ENCODE measurements at regions not wholly inside any gene's neighbourhood (a gene's known extent, or its start where the extent isn't known, plus 50 kb on each side); places are given as distances from the start of the nearest gene placed in this dataset.

DNA sequence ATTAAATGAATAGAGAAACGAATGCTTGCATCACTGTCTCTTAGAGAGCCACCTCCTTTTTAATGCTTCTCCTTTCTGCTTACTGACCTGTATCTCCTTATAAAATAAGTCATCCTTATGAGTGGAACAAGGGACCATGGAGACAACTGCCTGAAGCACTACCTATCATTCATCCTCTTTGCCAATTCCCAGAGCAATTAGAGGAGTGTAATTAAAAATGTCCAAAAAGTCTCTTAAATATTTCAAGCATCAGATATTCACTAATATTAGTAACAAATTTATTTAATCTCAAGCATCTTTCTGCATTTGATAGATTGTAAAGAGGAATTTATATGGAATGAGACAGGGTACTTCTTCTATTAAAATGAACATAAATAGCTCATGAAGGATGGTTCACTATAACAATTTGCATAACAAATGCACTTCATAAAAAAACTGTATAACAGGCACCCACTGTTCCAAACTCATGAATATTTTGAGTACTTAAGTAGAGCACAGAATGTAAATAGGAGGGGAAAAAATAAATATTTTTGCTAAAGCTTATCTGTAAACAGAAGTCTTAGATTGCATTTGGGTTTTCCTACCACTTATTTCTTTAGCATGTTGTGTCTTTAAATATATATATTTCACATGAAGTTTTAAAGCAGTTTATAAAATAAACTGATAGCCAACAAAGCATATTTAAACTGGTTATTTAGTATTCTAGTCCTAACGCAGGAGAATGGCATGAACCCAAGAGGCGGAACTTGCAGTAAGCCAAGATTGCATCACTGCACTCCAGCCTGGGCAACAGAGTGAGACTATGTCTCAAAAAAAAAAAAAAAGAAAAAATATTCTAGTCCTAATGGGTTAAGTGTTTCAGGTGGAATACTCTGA lies 269.3 kb downstream of the TBL1XR1 start:
- Histone ChIP-seq H3K4me1 (ENCODE audit: low read depth) (no peaks in the 10 kb centered on the region), H3K36me3 (ENCODE audit: low read depth) (no peaks in the 10 kb centered on the region), H3K4me3 (no peak overlapping the region), H3K9me3 (no peaks in the 10 kb centered on the region)
- intact Hi-C loops (cut with DNase I, micrococcal nuclease), result no loop called here
- ATAC-seq (no peak), DNase-seq (no peak)
- no peak for TF ChIP-seq CTCF (IDR thresholded peaks at IDR 0.05)

GRCh38 chr3:176927280-176927679 lies 270.0 kb downstream of the TBL1XR1 start:
- no peak for TF ChIP-seq CTCF (IDR thresholded peaks at IDR 0.05)
- DNase-seq (no peak), ATAC-seq (no peak)
- no peaks in the 10 kb centered on the region for H3K9me3 ChIP-seq
- intact Hi-C loops (cut with DNase I, micrococcal nuclease), result no loop called here
- H3K4me3 ChIP-seq, result no peak overlapping the region
- H3K4me1 ChIP-seq (ENCODE audit: low read depth), result no peaks in the 10 kb centered on the region
- no peaks in the 10 kb centered on the region for H3K36me3 ChIP-seq (ENCODE audit: low read depth)

DNA sequence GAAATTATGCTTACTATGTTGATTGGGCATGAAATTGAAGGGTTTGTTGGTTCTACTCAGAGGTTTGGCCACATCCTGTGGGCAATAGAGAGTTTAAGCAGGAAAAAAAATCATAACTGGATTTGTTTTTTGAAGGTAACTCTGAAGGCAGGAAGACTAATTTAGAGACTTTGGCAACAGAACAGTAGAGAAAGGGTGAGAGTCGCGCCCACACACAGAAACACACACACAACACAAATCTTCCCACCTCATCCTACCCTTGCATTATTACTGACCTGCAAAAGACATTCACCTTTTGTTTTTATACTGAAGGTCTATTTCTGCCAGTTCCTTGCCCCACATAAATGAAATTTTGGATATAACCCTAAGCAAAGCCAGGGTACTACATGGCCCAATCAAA lies 270.6 kb downstream of the TBL1XR1 start:
- Histone ChIP-seq H3K4me1 (ENCODE audit: low read depth) (no peaks in the 10 kb centered on the region), H3K36me3 (ENCODE audit: low read depth) (no peaks in the 10 kb centered on the region), H3K4me3 (no peak overlapping the region), H3K9me3 (no peaks in the 10 kb centered on the region)
- ATAC-seq (no peak), DNase-seq (no peak)
- no peak for TF ChIP-seq CTCF (IDR thresholded peaks at IDR 0.05)
- intact Hi-C loops (cut with DNase I, micrococcal nuclease), result no loop called here

GRCh38 chr3:176926034-176926433 lies 271.2 kb downstream of the TBL1XR1 start:
- Histone ChIP-seq H3K9me3 (no peaks in the 10 kb centered on the region), H3K4me1 (ENCODE audit: low read depth) (no peaks in the 10 kb centered on the region), H3K4me3 (no peak overlapping the region), H3K36me3 (ENCODE audit: low read depth) (no peaks in the 10 kb centered on the region)
- intact Hi-C loops (cut with DNase I, micrococcal nuclease), result no loop called here
- no peak for DNase-seq
- ATAC-seq, result no peak
- no peak for TF ChIP-seq CTCF (IDR thresholded peaks at IDR 0.05)

DNA sequence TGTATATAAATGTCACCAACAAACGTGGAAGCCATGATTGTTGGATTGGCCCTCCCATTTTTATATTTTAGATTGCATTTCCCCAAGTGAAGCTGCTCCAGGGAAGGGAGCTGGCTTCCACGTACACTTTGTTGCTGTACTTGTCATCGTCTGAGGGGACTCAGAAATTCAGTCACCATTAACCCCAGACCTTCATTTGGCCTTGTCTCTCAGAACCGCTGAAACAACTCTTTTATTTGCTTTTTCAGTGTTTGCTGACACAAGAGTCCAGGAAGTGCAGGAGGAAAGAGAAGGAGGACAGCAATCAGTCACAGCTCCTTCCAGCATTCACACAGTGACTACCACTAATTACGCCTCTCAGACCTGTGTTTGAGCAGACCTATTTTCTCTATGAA lies 276.5 kb downstream of the TBL1XR1 start:
- H3K4me1 ChIP-seq (ENCODE audit: low read depth), result peaks cover 3% of the 10 kb centered on the region
- DNase-seq (peak in 1 of 3 donors; percentile 4), ATAC-seq (peak; percentile 80)
- no peak overlapping the region for H3K4me3 ChIP-seq
- no peaks in the 10 kb centered on the region for H3K9me3 ChIP-seq
- no peaks in the 10 kb centered on the region for H3K36me3 ChIP-seq (ENCODE audit: low read depth)
- intact Hi-C loops (cut with DNase I, micrococcal nuclease), result no loop called here
- no peak for TF ChIP-seq CTCF (IDR thresholded peaks at IDR 0.05)

All from mucosa of descending colon (tissue), 3 donors.